Neural cell (in vitro differentiated cells): ENCODE measurements at regions not wholly inside any gene's neighbourhood (a gene's known extent, or its start where the extent isn't known, plus 50 kb on each side); places are given as distances from the start of the nearest gene placed in this dataset.

Experiments used
- H2AFZ ChIP-seq: fragments of 200-600, 300-800 bp; sonication (generic), shearing (Covaris generic); 2 replicates; pipeline ENCODE4 v1.6.0; 2014; ENCODE audit warnings: low read depth, mild to moderate bottlenecking, antibody characterized with exemption, low read length, moderate library complexity
- H3F3A ChIP-seq: fragments of 200-600 bp; shearing (Covaris generic); 2 replicates; pipeline ENCODE4 v1.6.1; 2016; ENCODE audit warnings: mild to moderate bottlenecking, moderate library complexity, mixed read lengths, antibody characterized with exemption, low read length; ENCODE audit not compliant: insufficient read depth, poor library complexity, severe bottlenecking
- H3K27ac ChIP-seq: fragments of 200-600, 300-800 bp; sonication (generic), shearing (Covaris generic); 2 replicates; pipeline ENCODE4 v1.5.1; 2014; ENCODE audit warnings: mild to moderate bottlenecking, low read length, moderate library complexity
- H3K27me3 ChIP-seq: fragments of 300-800, 200-600 bp; sonication (generic), shearing (Covaris generic); 2 replicates; pipeline ENCODE4 v1.6.0; 2014; ENCODE audit warnings: mild to moderate bottlenecking, low read depth, low read length, moderate library complexity; ENCODE audit not compliant: insufficient read depth
- H3K36me3 ChIP-seq: fragments of 300-800, 200-600 bp; sonication (generic), shearing (Covaris generic); 2 replicates; pipeline ENCODE4 v1.5.1; 2014; ENCODE audit warnings: mild to moderate bottlenecking, antibody characterized with exemption, low read length, moderate library complexity; ENCODE audit not compliant: insufficient read depth
- H3K4me2 ChIP-seq: fragments of 300-800, 200-600 bp; sonication (generic), shearing (Covaris generic); 2 replicates; pipeline ENCODE4 v1.6.0; 2014; ENCODE audit warnings: mild to moderate bottlenecking, low read length
- H3K4me3 ChIP-seq: fragments of 300-800, 200-600 bp; sonication (generic), shearing (Covaris generic); 2 replicates; pipeline ENCODE4 v1.5.1; 2014; ENCODE audit warnings: mild to moderate bottlenecking, low read length, moderate library complexity
- H3K79me2 ChIP-seq: fragments of 200-600 bp; shearing (Covaris generic); replicated peaks from 2 replicates; pipeline ENCODE4 v1.6.0; 2014; ENCODE audit warnings: mild to moderate bottlenecking, low read length, moderate library complexity; ENCODE audit not compliant: insufficient read depth
- H3K9ac ChIP-seq: fragments of 300-800, 200-600 bp; sonication (generic), shearing (Covaris generic); 2 replicates; pipeline ENCODE4 v1.6.1; 2016; ENCODE audit warnings: mild to moderate bottlenecking, low read length, mixed read lengths
- H3K9me2 ChIP-seq: fragments of 200-600 bp; shearing (Covaris generic); 2 replicates; pipeline ENCODE4 v1.6.1; 2016; ENCODE audit warnings: mild to moderate bottlenecking, low read length, mixed read lengths; ENCODE audit not compliant: insufficient read depth
- H3K9me3 ChIP-seq: fragments of 200-600, 300-800 bp; sonication (generic), shearing (Covaris generic); 2 replicates; pipeline ENCODE4 v1.6.1; 2016; ENCODE audit warnings: mild to moderate bottlenecking, mixed run types, low read length, moderate library complexity, mixed read lengths
- H4K20me1 ChIP-seq: fragments of 200-600 bp; shearing (Covaris generic); 2 replicates; pipeline ENCODE4 v1.6.1; 2016; ENCODE audit warnings: mild to moderate bottlenecking, mixed run types; ENCODE audit not compliant: insufficient read depth
- EP300 ChIP-seq: fragments of 450-650 bp; conservative IDR thresholded peaks from 2 replicates; pipeline ENCODE4 v1.6.1; 2014; ENCODE audit warnings: antibody characterized with exemption, mild to moderate bottlenecking, moderate library complexity; ENCODE audit not compliant: poor library complexity, severe bottlenecking
- EZH2 ChIP-seq: fragments of 200-600, 300-800 bp; shearing (Covaris generic), sonication (generic); IDR thresholded peaks from 2 replicates; pipeline ENCODE4 v1.6.1; 2014; ENCODE audit warnings: antibody characterized with exemption, low read length, borderline replicate concordance, mild to moderate bottlenecking; ENCODE audit not compliant: insufficient read depth, poor library complexity, severe bottlenecking
- MXI1 ChIP-seq: fragments of 450-650 bp; conservative IDR thresholded peaks from 2 replicates; pipeline ENCODE4 v1.6.1; 2014; ENCODE audit warnings: antibody characterized with exemption, mild to moderate bottlenecking; ENCODE audit not compliant: poor library complexity, severe bottlenecking
- POLR2AphosphoS5 ChIP-seq: IDR thresholded peaks from 2 replicates; pipeline ENCODE4 v1.6.1; 2012
- RAD21 ChIP-seq: fragments of 450-650 bp; conservative IDR thresholded peaks from 2 replicates; pipeline ENCODE4 v1.6.1; 2014; ENCODE audit warnings: antibody characterized with exemption, mild to moderate bottlenecking, moderate library complexity
- SMC3 ChIP-seq: fragments of 450-650 bp; conservative IDR thresholded peaks from 2 replicates; pipeline ENCODE4 v1.6.1; 2014; ENCODE audit warnings: antibody characterized with exemption, mild to moderate bottlenecking, moderate library complexity; ENCODE audit not compliant: poor library complexity
- TAF1 ChIP-seq: IDR thresholded peaks from 2 replicates; pipeline ENCODE4 v1.6.1; 2012; ENCODE audit warnings: low read depth
- TF ChIP-seq, protein P1 (sequence below): IDR thresholded peaks from 2 replicates; pipeline ENCODE4 v1.6.1; 2012; ENCODE audit warnings: borderline replicate concordance
- TF ChIP-seq, protein P2 (sequence below): fragments of 450-650 bp; IDR thresholded peaks from 2 replicates; pipeline ENCODE4 v1.5.1; 2014; ENCODE audit warnings: antibody characterized with exemption, mild to moderate bottlenecking, moderate library complexity; ENCODE audit not compliant: poor library complexity, severe bottlenecking

DNA sequence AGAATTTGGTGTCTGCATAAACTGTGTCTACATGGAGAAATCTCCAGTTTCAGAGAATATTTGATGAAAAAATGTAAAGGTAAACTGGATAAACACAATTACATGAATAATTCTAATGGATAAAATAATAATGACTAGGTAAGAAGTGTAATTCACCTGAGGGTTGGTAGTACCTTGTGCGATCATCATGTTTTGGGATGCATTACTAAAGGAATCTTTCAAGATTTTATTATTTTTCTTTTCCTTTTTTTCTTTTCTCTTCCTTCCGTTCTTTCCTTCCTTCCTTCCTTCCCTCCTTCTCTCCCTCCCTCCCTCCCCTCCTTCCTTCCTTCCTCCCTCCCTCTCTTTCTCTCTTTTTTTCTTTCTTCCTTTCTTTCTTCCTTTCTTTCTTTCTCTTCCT is 818.7 kb downstream of the LTN1 start:
- TF ChIP-seq, protein P1, sequence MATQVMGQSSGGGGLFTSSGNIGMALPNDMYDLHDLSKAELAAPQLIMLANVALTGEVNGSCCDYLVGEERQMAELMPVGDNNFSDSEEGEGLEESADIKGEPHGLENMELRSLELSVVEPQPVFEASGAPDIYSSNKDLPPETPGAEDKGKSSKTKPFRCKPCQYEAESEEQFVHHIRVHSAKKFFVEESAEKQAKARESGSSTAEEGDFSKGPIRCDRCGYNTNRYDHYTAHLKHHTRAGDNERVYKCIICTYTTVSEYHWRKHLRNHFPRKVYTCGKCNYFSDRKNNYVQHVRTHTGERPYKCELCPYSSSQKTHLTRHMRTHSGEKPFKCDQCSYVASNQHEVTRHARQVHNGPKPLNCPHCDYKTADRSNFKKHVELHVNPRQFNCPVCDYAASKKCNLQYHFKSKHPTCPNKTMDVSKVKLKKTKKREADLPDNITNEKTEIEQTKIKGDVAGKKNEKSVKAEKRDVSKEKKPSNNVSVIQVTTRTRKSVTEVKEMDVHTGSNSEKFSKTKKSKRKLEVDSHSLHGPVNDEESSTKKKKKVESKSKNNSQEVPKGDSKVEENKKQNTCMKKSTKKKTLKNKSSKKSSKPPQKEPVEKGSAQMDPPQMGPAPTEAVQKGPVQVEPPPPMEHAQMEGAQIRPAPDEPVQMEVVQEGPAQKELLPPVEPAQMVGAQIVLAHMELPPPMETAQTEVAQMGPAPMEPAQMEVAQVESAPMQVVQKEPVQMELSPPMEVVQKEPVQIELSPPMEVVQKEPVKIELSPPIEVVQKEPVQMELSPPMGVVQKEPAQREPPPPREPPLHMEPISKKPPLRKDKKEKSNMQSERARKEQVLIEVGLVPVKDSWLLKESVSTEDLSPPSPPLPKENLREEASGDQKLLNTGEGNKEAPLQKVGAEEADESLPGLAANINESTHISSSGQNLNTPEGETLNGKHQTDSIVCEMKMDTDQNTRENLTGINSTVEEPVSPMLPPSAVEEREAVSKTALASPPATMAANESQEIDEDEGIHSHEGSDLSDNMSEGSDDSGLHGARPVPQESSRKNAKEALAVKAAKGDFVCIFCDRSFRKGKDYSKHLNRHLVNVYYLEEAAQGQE = no peak
- TF ChIP-seq POLR2AphosphoS5 (no peak), TAF1 (no peak), EZH2 (no peak), EP300 (no peak), RAD21 (no peak), MXI1 (no peak), SMC3 (no peak)
- TF ChIP-seq, protein P2, sequence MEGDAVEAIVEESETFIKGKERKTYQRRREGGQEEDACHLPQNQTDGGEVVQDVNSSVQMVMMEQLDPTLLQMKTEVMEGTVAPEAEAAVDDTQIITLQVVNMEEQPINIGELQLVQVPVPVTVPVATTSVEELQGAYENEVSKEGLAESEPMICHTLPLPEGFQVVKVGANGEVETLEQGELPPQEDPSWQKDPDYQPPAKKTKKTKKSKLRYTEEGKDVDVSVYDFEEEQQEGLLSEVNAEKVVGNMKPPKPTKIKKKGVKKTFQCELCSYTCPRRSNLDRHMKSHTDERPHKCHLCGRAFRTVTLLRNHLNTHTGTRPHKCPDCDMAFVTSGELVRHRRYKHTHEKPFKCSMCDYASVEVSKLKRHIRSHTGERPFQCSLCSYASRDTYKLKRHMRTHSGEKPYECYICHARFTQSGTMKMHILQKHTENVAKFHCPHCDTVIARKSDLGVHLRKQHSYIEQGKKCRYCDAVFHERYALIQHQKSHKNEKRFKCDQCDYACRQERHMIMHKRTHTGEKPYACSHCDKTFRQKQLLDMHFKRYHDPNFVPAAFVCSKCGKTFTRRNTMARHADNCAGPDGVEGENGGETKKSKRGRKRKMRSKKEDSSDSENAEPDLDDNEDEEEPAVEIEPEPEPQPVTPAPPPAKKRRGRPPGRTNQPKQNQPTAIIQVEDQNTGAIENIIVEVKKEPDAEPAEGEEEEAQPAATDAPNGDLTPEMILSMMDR = no peak
- H4K20me1 ChIP-seq = no peaks in the 10 kb centered on the region

DNA sequence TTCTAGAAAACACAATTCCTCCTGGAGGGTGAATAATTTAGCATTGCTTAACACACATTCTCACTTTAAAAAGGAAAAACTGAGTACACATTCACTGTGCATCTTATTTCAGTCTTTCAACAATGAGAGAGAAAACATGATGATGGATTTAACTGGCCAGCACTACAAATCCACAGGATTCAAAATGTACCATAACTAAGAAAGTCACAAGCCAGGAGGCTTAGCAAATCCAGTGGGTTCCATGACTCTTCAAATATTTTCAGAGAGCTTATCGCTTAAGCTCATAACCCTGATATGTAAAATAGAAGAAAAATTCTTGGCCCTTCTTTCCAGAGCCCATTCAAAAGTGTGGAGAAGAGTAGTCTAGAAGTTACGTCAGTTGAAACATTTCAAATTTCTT is 820.3 kb downstream of the LTN1 start:
- H3K4me2 ChIP-seq = no peak overlapping the region
- TF ChIP-seq SMC3 (no peak), MXI1 (no peak), POLR2AphosphoS5 (no peak), EZH2 (no peak), EP300 (no peak), RAD21 (no peak), TAF1 (no peak)
- TF ChIP-seq, protein P2 = no peak
- TF ChIP-seq, protein P1 = no peak
- H2AFZ ChIP-seq = no peak overlapping the region
- no peaks in the 10 kb centered on the region for H3K79me2 ChIP-seq
- no peaks in the 10 kb centered on the region for H3K9me3 ChIP-seq
- no peak overlapping the region for H3K4me3 ChIP-seq
- no peaks in the 10 kb centered on the region for H3K9me2 ChIP-seq
- H3K27me3 ChIP-seq = no peaks in the 10 kb centered on the region
- no peaks in the 10 kb centered on the region for H3K36me3 ChIP-seq
- no peaks in the 10 kb centered on the region for H3F3A ChIP-seq
- no peak overlapping the region for H3K27ac ChIP-seq
- no peaks in the 10 kb centered on the region for H4K20me1 ChIP-seq
- H3K9ac ChIP-seq = no peak overlapping the region

More for the DNA sequence above, 818.7 kb downstream of the LTN1 start:
- Histone ChIP-seq H3K4me2 (no peak overlapping the region), H3K9me3 (no peaks in the 10 kb centered on the region), H3K27ac (no peak overlapping the region), H3K4me3 (no peak overlapping the region), H3F3A (no peaks in the 10 kb centered on the region), H3K9me2 (no peaks in the 10 kb centered on the region), H3K36me3 (no peaks in the 10 kb centered on the region), H3K9ac (no peak overlapping the region), H3K27me3 (no peaks in the 10 kb centered on the region), H3K79me2 (no peaks in the 10 kb centered on the region), H2AFZ (no peak overlapping the region)
